Skeletal muscle tissue (tissue), 3 donors: ENCODE measurements at regions not wholly inside any gene's neighbourhood (a gene's known extent, or its start where the extent isn't known, plus 50 kb on each side); places are given as distances from the start of the nearest gene placed in this dataset.

ENCODE experiments used
- H3K27ac ChIP-seq: one replicate; pipeline ENCODE4 v1.7.0; 2013; ENCODE audit warnings: mild to moderate bottlenecking, low read depth, low read length, inconsistent platforms
- H3K27me3 ChIP-seq, 3 donors: one replicate each; pipeline ENCODE4 v1.7.0; 2013; ENCODE audit warnings: low read length in 3 of 3; ENCODE audit not compliant: control insufficient read depth in 3 of 3, insufficient read depth in 3 of 3
- H3K36me3 ChIP-seq, 3 donors: one replicate each; pipeline ENCODE4 v1.7.0; 2013; ENCODE audit warnings: low read length in 3 of 3; ENCODE audit not compliant: control insufficient read depth in 3 of 3, insufficient read depth in 3 of 3
- H3K4me1 ChIP-seq, 3 donors: one replicate each; pipeline ENCODE4 v1.7.0; 2013; ENCODE audit warnings: low read length in 3 of 3, mild to moderate bottlenecking in 3 of 3; ENCODE audit not compliant: control insufficient read depth in 3 of 3, insufficient read depth in 3 of 3
- H3K4me3 ChIP-seq, 3 donors: one replicate each; pipeline ENCODE4 v1.7.0; 2013; ENCODE audit warnings: low read length in 3 of 3
- H3K9ac ChIP-seq, 3 donors: one replicate each; pipeline ENCODE4 v1.7.0; 2013; ENCODE audit warnings: low read length in 3 of 3, mild to moderate bottlenecking in 3 of 3, moderate library complexity in 2 of 3, low read depth in 1 of 3
- H3K9me3 ChIP-seq, 3 donors: one replicate each; pipeline ENCODE4 v1.7.0; 2013; ENCODE audit warnings: low read length in 3 of 3; ENCODE audit not compliant: control insufficient read depth in 3 of 3
- donor health status: Osteomylitis.

DNA sequence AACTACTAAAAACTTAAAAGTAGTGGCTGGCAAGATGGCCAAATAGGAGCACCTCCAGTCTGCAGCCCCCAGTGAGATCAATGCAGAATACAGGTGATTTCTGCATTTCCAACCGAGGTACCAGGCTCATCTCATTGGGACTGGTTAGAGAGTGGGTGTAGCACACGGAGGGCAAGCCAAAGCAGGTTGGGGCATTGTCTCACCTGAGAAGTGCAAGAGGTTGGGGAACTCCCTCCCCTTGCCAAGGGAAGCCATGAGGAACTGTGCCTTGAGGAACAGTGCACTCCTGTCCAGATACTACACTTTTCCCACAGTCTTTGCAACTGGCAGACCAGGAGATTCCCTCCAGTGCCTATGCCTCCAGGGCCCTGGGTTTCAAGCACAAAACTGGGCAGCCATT is 311.1 kb downstream of the PAPSS1 start:
- H3K4me3 ChIP-seq: no peak overlapping the region

DNA sequence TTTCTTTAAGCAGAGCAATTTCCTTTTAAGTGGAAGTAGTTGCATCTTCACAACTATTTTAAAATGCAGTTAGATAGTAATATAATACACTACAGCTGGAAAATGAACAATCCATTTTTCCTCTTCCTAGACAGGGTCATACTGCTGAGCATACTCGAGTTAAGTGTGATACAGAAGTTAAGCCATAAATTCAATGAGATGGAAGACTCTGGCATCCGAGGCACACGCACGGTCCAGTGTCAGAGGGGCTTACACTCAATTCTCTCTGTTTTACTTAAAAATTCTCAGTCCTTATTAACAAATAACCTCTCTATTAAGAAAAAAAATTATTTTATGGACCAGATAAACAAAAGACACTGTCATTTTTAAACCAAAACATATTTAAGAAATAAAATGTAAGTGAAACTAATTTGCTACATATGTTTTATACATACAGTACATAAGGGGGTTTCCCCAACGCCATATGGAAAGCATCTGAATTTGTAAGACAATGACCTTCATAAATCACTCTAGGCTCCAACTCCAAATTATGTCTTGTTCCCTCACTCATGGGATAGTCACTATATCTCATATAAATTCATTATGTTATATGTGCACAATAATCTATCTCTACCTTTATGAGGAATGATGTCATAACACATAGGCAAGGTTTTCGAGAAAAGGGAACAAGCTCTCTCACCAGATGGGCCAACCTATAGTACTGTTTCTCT is 315.3 kb downstream of the PAPSS1 start:
- Histone ChIP-seq H3K36me3 (no peaks in the 10 kb centered on the region), H3K9me3 (no peaks in the 10 kb centered on the region), H3K9ac (no peak overlapping the region), H3K27ac (no peak overlapping the region), H3K4me1 (no peaks in the 10 kb centered on the region), H3K4me3 (no peak overlapping the region), H3K27me3 (no peaks in the 10 kb centered on the region)

More for the DNA sequence above, 311.1 kb downstream of the PAPSS1 start:
- no peaks in the 10 kb centered on the region for H3K27me3 ChIP-seq
- no peak overlapping the region for H3K27ac ChIP-seq
- no peaks in the 10 kb centered on the region for H3K4me1 ChIP-seq
- H3K36me3 ChIP-seq: no peaks in the 10 kb centered on the region
- no peak overlapping the region for H3K9ac ChIP-seq
- no peaks in the 10 kb centered on the region for H3K9me3 ChIP-seq

DNA sequence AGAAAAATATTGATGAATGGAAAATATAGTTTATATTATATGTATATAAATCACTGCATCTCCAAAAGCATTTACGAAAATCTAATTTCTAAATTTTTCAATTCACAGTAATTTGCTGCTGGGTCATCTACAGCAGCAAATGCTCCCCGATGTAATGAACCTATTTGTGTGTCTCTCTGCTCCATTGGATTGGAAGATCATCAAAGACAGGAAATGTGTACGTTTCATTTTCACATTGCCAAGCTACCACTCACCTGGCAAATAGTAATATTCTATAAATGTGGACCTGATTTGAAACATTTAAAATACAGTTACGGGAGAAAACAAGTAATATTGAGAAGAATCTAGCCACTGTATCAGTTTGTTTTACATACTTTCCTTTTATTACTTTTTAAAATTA is 317.7 kb downstream of the PAPSS1 start:
- Histone ChIP-seq H3K4me1 (no peaks in the 10 kb centered on the region), H3K27ac (no peak overlapping the region), H3K9me3 (no peaks in the 10 kb centered on the region), H3K36me3 (no peaks in the 10 kb centered on the region), H3K9ac (no peak overlapping the region), H3K27me3 (no peaks in the 10 kb centered on the region), H3K4me3 (no peak overlapping the region)

DNA sequence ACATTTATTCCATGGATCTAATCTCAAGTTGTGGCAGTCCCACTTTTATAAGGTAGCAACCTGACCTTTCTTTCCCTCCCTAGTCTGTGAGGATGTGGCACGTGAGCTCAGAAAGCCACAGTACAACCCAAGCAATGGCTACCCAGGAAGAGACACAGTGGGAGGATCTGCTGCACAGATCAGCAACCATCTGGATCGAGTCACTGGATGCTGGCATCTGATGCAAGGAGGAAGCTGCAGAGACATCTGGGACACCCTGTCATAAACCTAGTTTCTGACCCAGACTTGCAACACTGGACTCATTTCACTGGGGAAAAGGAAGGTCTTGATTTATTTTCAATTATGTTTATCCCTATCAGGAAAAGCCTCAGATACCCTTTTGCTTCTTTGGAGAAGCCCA is 327.1 kb downstream of the PAPSS1 start:
- Histone ChIP-seq H3K27me3 (no peaks in the 10 kb centered on the region), H3K9me3 (no peaks in the 10 kb centered on the region), H3K36me3 (no peaks in the 10 kb centered on the region), H3K27ac (no peak overlapping the region), H3K9ac (no peak overlapping the region), H3K4me1 (no peaks in the 10 kb centered on the region), H3K4me3 (no peak overlapping the region)

DNA sequence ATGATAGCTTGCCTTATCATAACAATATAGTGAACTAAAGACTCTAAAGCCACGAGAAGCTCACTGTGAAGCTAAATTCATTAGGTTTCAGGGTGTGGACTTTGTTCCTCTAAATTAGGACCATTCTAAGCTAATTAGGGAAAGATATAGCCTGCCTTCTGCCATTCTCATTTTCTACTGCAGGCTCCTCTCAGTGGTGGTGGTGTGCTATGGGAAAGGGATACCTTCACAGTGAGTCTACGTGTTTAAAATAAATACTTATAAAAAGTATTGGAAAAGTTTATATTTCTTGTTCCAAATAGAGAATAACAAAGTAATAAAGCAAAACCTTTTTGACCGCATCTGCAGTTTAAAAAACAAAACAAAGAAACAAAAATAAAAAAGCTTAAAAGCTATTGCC is 327.7 kb downstream of the PAPSS1 start:
- H3K9me3 ChIP-seq: no peaks in the 10 kb centered on the region
- H3K4me1 ChIP-seq: no peaks in the 10 kb centered on the region
- no peaks in the 10 kb centered on the region for H3K36me3 ChIP-seq
- H3K9ac ChIP-seq: no peak overlapping the region
- no peak overlapping the region for H3K27ac ChIP-seq
- no peak overlapping the region for H3K4me3 ChIP-seq
- H3K27me3 ChIP-seq: no peaks in the 10 kb centered on the region

GRCh38 chr4:107391630-107392028 is 328.4 kb downstream of the PAPSS1 start:
- Histone ChIP-seq H3K27ac (no peak overlapping the region), H3K27me3 (no peaks in the 10 kb centered on the region), H3K4me1 (no peaks in the 10 kb centered on the region), H3K36me3 (no peaks in the 10 kb centered on the region), H3K9ac (no peak overlapping the region), H3K4me3 (no peak overlapping the region), H3K9me3 (no peaks in the 10 kb centered on the region)

DNA sequence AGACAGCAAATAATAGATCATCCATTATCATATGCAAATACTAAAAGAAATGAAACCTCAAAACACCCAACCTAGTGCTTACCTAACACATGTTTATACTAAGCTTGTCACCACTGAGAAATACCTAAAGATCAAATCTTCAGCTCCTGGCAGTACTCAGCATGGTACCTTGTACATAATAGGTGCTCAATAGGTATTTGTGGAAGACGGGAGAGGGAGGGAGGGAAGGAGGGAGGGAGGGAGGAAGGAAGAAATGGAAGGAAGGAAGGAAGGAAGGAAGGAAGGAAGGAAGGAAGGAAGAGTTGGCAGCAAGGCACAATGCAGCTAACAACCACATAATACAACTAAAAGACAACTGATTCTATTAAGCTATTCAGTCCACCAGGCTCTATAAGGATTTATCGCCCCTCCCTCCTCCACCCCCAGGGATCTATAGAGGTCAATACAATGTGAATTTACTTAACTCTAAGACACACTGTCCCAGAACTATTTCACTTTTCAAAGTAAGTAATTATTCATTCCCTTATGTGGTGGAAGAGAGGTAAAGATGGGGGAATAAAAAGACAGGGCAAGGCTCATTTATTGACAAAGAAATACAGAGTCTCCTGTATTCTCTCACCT is 328.9 kb downstream of the PAPSS1 start:
- no peaks in the 10 kb centered on the region for H3K36me3 ChIP-seq
- no peaks in the 10 kb centered on the region for H3K27me3 ChIP-seq
- no peaks in the 10 kb centered on the region for H3K4me1 ChIP-seq
- no peak overlapping the region for H3K27ac ChIP-seq
- H3K9ac ChIP-seq: no peak overlapping the region
- H3K9me3 ChIP-seq: no peaks in the 10 kb centered on the region
- H3K4me3 ChIP-seq: no peak overlapping the region

DNA sequence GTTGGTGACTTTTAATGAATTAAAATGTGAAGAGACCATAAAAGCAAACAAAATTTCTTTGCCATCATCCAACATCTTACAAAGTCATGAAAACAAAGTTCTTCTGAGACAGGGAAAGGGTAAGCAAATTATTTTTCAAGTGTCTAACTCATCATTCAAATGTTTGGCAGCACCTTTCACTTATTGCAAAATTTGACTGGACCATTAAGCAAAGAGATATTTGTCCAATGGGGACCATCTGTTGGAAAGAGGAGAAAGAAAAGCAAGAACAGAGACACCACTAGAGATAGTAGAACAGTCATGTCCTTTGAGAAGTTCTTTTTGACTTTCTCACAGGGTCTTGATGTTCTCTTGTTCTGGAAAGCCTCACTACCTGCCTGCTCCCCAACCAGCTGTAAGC is 330.1 kb downstream of the PAPSS1 start:
- H3K9me3 ChIP-seq: no peaks in the 10 kb centered on the region
- H3K4me3 ChIP-seq: no peak overlapping the region
- no peaks in the 10 kb centered on the region for H3K27me3 ChIP-seq
- no peaks in the 10 kb centered on the region for H3K36me3 ChIP-seq
- H3K27ac ChIP-seq: no peak overlapping the region
- no peak overlapping the region for H3K9ac ChIP-seq
- H3K4me1 ChIP-seq: no peaks in the 10 kb centered on the region

DNA sequence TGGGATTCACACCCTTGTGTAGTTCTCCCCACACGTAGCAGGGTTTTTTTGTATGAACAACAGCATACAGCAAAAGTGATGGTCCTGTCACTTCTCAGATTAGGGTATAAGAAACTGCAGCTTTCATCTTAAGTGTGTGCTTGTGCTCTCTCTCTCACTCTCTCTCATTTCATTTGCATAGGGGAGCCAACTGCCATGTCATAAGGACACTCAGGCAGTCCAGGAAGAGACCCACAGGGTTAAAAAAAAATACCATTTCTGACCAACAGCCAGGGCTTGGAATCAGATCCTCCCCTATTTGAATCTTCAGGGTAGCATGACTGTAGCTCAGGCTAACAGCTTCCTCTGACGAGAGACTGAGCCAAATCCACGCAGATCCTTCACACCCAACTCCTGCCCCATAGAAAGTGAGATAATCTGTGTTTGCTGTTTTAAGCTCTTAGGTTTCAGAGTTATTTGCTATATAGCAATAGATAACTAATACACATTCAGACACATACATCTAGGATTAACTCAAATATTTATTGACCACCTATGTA is 331.2 kb downstream of the PAPSS1 start:
- no peaks in the 10 kb centered on the region for H3K27me3 ChIP-seq
- no peak overlapping the region for H3K27ac ChIP-seq
- no peak overlapping the region for H3K4me3 ChIP-seq
- H3K36me3 ChIP-seq: no peaks in the 10 kb centered on the region
- H3K9me3 ChIP-seq: no peaks in the 10 kb centered on the region
- no peaks in the 10 kb centered on the region for H3K4me1 ChIP-seq
- no peak overlapping the region for H3K9ac ChIP-seq

- Histone ChIP-seq H3K9me3 (no peaks in the 10 kb centered on the region), H3K27ac (no peak overlapping the region), H3K27me3 (no peaks in the 10 kb centered on the region), H3K36me3 (no peaks in the 10 kb centered on the region), H3K4me1 (no peaks in the 10 kb centered on the region), H3K4me3 (no peak overlapping the region), H3K9ac (no peak overlapping the region)
These were observed 339.1 kb downstream of the PAPSS1 start for GRCh38 chr4:107380836-107381438.
